Cardiac muscle cell (in vitro differentiated cells and primary cell): ENCODE measurements at regions not wholly inside any gene's neighbourhood (a gene's known extent, or its start where the extent isn't known, plus 50 kb on each side); places are given as distances from the start of the nearest gene placed in this dataset.

Experiments
- DNase-seq, 2 donors: peaks; one replicate each; pipeline versions ENCODE4 v3.0.0 to v3.0.0-alpha.2; 2010 to 2017; ENCODE audit warnings: low read depth in 1 of 2, low spot score in 1 of 2
- H3K27ac ChIP-seq: fragments of 200-600 bp; sonication (generic); 2 replicates; pipeline ENCODE4 v1.5.1; 2016
- H3K27me3 ChIP-seq: fragments of 200-600 bp; sonication (generic); 2 replicates; pipeline ENCODE4 v1.6.0; 2016; ENCODE audit warnings: control low read depth
- H3K36me3 ChIP-seq: fragments of 200-600 bp; sonication (generic); 2 replicates; pipeline ENCODE4 v1.5.1; 2016; ENCODE audit warnings: control low read depth
- H3K4me1 ChIP-seq: fragments of 200-600 bp; sonication (generic); 2 replicates; pipeline ENCODE4 v1.8.1; 2017; ENCODE audit warnings: low read depth, mild to moderate bottlenecking, mixed run types
- H3K4me3 ChIP-seq: fragments of 200-600 bp; sonication (generic); 2 replicates; pipeline ENCODE4 v1.5.1; 2016; ENCODE audit warnings: mild to moderate bottlenecking
- H3K9me3 ChIP-seq: fragments of 200-600 bp; sonication (generic); 2 replicates; pipeline ENCODE4 v1.5.1; 2017; ENCODE audit warnings: low read depth, mild to moderate bottlenecking, control low read depth
- CTCF ChIP-seq: IDR thresholded peaks from 2 replicates; pipeline ENCODE4 v1.5.1; 2012; ENCODE audit warnings: low read depth, mild to moderate bottlenecking, low read length

DNA sequence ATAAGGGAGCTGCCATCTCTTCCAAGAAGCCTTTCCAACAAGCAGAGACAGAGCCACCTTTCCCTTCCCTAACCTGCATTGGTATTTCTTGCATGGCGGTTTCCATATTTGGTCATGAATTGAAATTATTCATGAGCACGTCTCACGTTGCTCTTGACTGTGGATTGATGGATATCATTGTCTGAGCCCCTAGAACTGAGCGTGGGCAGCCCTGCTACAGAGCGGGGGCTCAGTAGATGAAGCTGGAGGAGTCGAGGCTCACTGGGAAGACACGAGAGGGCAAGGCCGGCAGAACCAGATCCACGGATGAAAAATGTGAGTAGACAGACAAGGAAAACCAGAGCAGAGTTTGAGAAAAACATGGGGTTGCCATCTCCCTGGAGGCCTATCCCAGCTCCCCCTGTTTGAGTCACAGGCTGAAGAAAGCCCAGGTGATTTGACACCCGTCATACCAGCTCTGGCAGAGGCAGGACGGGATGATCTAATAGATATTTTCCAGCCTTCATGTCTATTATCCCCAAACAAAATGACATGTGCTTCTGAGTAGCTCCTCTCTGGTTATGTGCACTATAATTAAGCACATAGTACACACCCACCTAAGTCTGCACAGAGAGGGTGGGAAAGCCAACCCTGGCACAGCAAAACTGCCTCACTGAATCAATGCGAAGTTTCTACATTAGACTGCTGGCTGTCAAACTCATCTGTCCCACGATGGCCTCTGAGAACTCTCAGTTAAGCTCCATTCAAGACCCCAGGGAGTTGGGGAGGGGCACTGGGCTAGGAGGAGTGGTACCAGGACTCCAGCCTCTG lies 363.5 kb upstream of the KLHL29 start:
- TF ChIP-seq CTCF: no peak
- no peak for DNase-seq
- no peaks in the 10 kb centered on the region for H3K27me3 ChIP-seq
- H3K27ac ChIP-seq: peak overlapping the region; percentile 88
- no peaks in the 10 kb centered on the region for H3K9me3 ChIP-seq
- H3K4me1 ChIP-seq: peaks cover 66% of the 10 kb centered on the region
- no peaks in the 10 kb centered on the region for H3K36me3 ChIP-seq
- H3K4me3 ChIP-seq: no peak overlapping the region

DNA sequence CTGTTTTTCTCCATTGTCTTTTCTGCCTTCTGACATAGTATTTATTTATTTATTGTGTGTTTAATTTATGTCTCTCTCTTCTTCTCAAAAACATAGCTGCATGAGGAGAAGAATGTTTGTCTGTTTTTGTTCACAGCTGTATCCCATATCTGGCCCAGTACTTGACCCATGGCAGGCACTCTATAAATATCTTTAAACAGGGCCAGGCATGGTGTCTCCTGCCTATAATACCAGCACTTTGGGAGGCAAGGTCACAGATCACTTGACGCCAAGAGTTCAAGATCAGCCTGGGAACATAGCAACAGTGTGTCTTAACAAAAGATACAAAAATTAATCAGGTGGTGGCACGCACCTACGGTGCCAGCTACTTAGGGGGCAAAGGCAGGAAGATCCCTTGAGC lies 361.3 kb upstream of the KLHL29 start:
- TF ChIP-seq CTCF: no peak
- Histone ChIP-seq H3K4me3 (no peak overlapping the region), H3K4me1 (peaks cover 70% of the 10 kb centered on the region), H3K27me3 (no peaks in the 10 kb centered on the region), H3K27ac (peak overlapping the region; percentile 88), H3K36me3 (no peaks in the 10 kb centered on the region), H3K9me3 (no peaks in the 10 kb centered on the region)
- DNase-seq: peak in 1 of 2 donors; percentile 62

- no peaks in the 10 kb centered on the region for H3K27me3 ChIP-seq
- no peak for DNase-seq
- H3K4me1 ChIP-seq: peaks cover 61% of the 10 kb centered on the region
- no peak overlapping the region for H3K4me3 ChIP-seq
- TF ChIP-seq CTCF: no peak
- no peaks in the 10 kb centered on the region for H3K36me3 ChIP-seq
- no peak overlapping the region for H3K27ac ChIP-seq
- H3K9me3 ChIP-seq: no peaks in the 10 kb centered on the region
Measured at GRCh38 chr2:23026671-23027070, 358.3 kb upstream of the KLHL29 start.

DNA sequence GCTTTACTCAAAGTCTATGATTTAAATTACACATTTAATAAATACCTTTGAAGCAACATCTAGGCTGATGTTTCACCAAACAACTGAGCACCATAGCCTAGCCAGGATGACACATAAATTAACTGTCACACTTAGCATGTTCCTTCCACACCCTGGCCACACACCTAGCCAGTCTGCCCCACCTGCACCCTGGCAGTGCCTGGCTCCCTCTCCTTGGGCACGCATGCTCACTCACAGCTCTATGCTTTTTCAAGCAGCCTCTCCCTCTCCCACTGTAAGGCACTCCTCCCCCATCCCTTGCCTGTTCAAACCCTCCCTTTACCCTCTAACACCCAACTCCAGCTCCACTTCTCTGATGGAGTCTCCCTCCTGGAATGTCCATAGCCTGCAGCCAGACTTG lies 357.6 kb upstream of the KLHL29 start:
- Histone ChIP-seq H3K36me3 (no peaks in the 10 kb centered on the region), H3K4me3 (no peak overlapping the region), H3K27ac (no peak overlapping the region), H3K27me3 (no peaks in the 10 kb centered on the region), H3K4me1 (peaks cover 54% of the 10 kb centered on the region), H3K9me3 (no peaks in the 10 kb centered on the region)
- no peak for DNase-seq
- no peak for TF ChIP-seq CTCF

DNA sequence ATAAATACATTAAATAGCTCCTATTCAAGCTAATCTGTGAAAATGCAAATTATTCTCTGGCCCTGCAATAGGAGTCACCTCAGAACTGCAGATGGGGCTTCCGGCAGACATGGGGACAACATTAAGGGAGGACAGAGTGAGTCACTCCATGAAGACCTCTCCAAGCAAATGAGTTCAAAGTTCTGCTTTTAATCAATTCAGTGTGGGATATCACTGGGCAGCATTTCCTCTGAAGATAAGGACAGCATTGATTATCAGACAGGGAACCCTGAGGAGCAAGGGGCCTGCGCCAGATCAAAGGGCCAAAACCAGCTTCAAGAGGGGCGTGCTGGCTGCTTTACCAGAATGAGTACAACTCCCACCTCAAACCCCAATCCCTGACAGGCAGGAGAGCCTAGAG lies 356.9 kb upstream of the KLHL29 start:
- Histone ChIP-seq H3K27ac (no peak overlapping the region), H3K4me3 (no peak overlapping the region), H3K9me3 (no peaks in the 10 kb centered on the region), H3K36me3 (no peaks in the 10 kb centered on the region), H3K27me3 (no peaks in the 10 kb centered on the region), H3K4me1 (peaks cover 47% of the 10 kb centered on the region)
- DNase-seq: no peak
- no peak for TF ChIP-seq CTCF
